BJ (cell line): ENCODE measurements at regions not wholly inside any gene's neighbourhood (a gene's known extent, or its start where the extent isn't known, plus 50 kb on each side); places are given as distances from the start of the nearest gene placed in this dataset.
"Not testable (repeated sequence)": the region's sequence is repeated elsewhere in the genome, so short reads cannot be mapped to it uniquely, and the experiment has no call there.

Source experiments
- CTCF ChIA-PET: fragments of 350-600 bp; formaldehyde crosslinking; extraction: SDS; loops from one replicate; lab custom pipeline; 2021; ENCODE audit warnings: antibody characterized with exemption, inconsistent platforms; lab: Yijun Ruan, JAX
- POLR2A ChIA-PET: fragments of 300-600 bp; sonication (Branson Sonifier 250); formaldehyde crosslinking; extraction: SDS; loops from one replicate; lab custom pipeline; 2021; ENCODE audit warnings: antibody characterized with exemption; lab: Charles Lee
- DNase-seq: peaks from one replicate; pipeline ENCODE4 v3.0.0-alpha.2; 2011; ENCODE audit warnings: low read depth
- H3K27me3 ChIP-seq: 2 replicates; pipeline ENCODE4 v1.6.0; 2011; ENCODE audit warnings: low read length; ENCODE audit not compliant: control insufficient read depth, insufficient read depth
- H3K36me3 ChIP-seq: 2 replicates; pipeline ENCODE4 v1.5.1; 2011; ENCODE audit warnings: low read length; ENCODE audit not compliant: control insufficient read depth, insufficient read depth
- H3K4me3 ChIP-seq: 2 replicates; pipeline ENCODE4 v1.5.1; 2011; ENCODE audit warnings: low read depth, mild to moderate bottlenecking, control low read depth, low read length
- TF ChIP-seq, protein P1 (sequence below): IDR thresholded peaks from 2 replicates; pipeline ENCODE4 v1.5.1; 2011; ENCODE audit warnings: low read depth, mild to moderate bottlenecking, control low read depth, inconsistent platforms, low read length, moderate library complexity; ENCODE audit not compliant: insufficient read depth

DNA sequence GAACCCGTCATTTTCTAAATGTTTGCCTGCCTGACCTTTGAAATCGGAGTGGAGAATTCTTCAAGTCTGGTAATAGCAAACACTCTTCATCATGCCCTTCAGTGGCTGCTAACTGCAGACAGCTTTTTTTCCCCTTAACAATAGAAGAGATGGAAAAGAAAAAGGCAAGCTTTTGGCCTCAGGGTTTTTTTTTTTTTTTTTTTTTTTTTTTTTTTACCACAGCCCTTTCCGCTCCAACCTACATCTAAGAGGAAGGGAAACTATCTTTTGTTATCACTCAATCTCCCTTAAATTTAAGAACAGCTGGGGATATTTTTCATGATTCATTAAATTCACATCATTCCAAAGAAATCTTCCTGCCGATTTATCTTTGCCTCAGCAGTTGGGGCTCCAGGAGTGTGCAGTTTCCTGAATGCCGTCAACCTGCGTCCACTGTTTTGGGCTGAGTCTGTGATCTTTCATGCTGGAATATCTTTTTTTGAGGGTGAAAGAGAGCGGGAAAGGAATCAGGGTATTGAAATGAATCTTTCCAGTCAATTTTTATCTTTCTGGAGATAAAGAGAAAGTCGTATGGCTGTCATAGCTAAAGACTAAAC lies 144.5 kb upstream of the SMYD2 start:
- Histone ChIP-seq H3K27me3 (no peaks in the 10 kb centered on the region), H3K36me3 (no peaks in the 10 kb centered on the region), H3K4me3 (no peak overlapping the region)
- TF ChIP-seq, protein P1, sequence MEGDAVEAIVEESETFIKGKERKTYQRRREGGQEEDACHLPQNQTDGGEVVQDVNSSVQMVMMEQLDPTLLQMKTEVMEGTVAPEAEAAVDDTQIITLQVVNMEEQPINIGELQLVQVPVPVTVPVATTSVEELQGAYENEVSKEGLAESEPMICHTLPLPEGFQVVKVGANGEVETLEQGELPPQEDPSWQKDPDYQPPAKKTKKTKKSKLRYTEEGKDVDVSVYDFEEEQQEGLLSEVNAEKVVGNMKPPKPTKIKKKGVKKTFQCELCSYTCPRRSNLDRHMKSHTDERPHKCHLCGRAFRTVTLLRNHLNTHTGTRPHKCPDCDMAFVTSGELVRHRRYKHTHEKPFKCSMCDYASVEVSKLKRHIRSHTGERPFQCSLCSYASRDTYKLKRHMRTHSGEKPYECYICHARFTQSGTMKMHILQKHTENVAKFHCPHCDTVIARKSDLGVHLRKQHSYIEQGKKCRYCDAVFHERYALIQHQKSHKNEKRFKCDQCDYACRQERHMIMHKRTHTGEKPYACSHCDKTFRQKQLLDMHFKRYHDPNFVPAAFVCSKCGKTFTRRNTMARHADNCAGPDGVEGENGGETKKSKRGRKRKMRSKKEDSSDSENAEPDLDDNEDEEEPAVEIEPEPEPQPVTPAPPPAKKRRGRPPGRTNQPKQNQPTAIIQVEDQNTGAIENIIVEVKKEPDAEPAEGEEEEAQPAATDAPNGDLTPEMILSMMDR = no peak
- peak; percentile 35 for DNase-seq
- ChIA-PET POLR2A (no interaction called here), CTCF (interaction anchor here (1.1 kb wide), 1 partner anchor 10 kb away, joined by 3 read pairs; no protein-coding TSS in a partner anchor)

DNA sequence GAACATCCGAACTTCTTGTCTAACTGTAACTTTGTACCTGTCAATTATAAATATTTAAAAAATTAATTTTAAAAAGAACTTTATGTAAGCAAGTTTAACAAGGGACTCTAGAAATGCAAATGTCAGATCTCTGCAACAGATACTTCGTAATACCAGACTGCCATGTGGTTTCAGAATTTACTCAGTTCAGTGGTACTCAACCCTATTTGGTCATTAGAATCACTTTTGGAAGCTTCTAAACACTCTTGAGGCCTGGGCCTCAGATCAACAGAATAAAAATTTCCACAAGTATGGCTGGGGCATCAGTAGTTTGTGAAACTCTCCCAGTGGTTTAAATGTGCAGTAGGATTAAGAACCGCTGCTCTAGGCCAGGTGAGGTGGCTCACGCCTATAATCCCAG lies 139.5 kb upstream of the SMYD2 start:
- POLR2A ChIA-PET = no interaction called here
- no peak for DNase-seq
- Histone ChIP-seq H3K27me3 (no peaks in the 10 kb centered on the region), H3K4me3 (no peak overlapping the region), H3K36me3 (no peaks in the 10 kb centered on the region)
- CTCF ChIA-PET = no interaction called here
- TF ChIP-seq, protein P1 = no peak

DNA sequence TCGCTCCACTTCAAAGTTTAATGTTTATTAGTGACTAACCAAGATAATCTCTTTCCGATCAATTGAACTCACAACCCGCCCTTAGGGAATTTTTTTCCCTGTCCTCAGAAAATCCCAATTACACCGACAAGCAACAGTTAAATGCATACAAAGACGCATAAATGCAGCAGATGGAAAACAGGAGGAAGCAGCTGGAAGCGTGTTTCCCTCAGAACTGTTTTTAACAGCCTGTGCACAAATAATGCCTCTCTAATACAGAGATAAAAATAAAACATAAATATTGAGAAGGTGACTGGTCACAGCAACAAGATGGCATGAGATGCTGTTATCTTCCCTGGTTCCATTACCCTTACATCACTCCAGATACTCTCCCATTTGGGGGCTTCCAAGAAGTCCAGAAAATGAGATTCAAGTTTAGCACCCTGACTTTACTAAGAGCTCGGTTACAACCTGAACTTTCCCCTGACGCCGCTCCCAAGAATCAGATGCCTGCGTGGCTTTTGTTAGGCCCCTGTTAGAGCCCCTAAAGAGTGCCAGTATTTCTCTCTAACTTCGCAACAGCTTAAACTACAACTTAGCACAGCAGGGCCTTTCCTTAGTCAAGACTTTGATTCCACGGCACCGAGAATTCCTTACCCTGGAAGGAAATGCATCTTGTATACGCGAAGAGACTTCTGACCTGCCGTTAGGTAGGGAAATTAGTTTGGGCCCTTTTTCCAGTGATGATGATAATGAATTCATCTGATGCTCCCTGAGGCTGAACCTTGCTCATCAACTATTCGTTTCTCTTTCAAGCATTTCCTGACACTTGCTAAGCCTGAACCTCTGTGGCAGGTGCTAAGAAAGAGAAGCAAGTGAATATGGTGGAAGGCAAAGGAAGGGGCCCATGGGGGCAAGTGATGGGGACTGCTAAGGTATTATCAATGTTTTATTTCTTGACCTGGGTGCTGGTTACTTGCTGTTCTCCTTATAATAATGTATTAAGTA lies 137.7 kb upstream of the SMYD2 start:
- TF ChIP-seq, protein P1 = no peak
- ChIA-PET POLR2A (no interaction called here), CTCF (interaction anchor here (1.3 kb wide), 1 partner anchor 21 kb away, joined by 3 read pairs; no protein-coding TSS in a partner anchor)
- H3K4me3 ChIP-seq = no peak overlapping the region
- DNase-seq = no peak
- no peaks in the 10 kb centered on the region for H3K27me3 ChIP-seq
- no peaks in the 10 kb centered on the region for H3K36me3 ChIP-seq

DNA sequence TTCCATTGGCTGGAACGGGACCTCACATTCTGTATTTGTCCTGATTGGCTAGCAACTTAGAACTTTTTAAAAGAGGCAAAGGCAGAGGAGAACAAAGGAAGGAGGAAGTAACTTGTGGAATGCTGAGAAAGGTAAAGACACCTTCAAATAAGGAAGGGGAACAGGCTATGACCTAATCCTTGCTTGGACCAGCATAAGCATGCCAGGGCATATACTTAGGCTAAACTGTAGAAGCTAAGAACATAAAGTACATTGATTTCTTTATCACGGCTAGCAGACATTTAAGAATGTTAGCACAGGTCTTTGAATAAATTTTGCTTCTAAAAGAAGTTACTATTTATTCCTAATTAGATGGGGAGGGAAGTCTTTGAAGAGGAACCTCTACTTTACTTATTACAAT lies 136.4 kb upstream of the SMYD2 start:
- H3K27me3 ChIP-seq, H3K4me3 ChIP-seq, POLR2A ChIA-PET, H3K36me3 ChIP-seq, DNase-seq, CTCF ChIA-PET: not testable (repeated sequence)

DNA sequence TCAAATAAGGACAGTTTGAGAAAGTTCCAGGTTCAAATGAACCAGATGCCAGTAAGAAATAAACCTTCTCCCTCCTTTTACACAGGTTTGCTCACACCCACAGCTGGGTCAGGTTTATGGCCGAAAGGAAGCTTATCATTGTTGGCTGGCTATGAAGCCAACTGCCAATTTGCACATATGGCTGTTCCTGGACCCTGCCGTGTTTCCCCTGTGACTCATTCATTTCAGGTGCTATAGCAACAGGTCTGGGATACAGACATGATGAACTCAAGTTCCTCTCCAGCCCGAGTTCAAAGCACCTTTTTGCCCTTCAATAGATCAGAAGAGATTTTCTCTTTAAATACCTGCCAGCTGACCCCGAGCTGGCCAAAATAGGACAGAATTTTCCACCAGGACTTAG lies 134.4 kb upstream of the SMYD2 start:
- Histone ChIP-seq H3K4me3 (no peak overlapping the region), H3K36me3 (no peaks in the 10 kb centered on the region), H3K27me3 (no peaks in the 10 kb centered on the region)
- TF ChIP-seq, protein P1 = no peak
- ChIA-PET CTCF (no interaction called here), POLR2A (no interaction called here)
- DNase-seq = no peak
